Loucy (cell line): ENCODE measurements at regions not wholly inside any gene's neighbourhood (a gene's known extent, or its start where the extent isn't known, plus 50 kb on each side); places are given as distances from the start of the nearest gene placed in this dataset.

Experiments used
- H2AFZ ChIP-seq: fragments of 200-600 bp; sonication (generic); 2 replicates; pipeline ENCODE4 v1.6.0; 2016; ENCODE audit warnings: antibody characterized with exemption, mild to moderate bottlenecking, low read length, moderate library complexity
- H3F3A ChIP-seq: fragments of 200-600 bp; 2 replicates; pipeline ENCODE4 v1.6.0; 2016; ENCODE audit warnings: antibody characterized with exemption, low read depth, mild to moderate bottlenecking
- H3K27me3 ChIP-seq: fragments of 200-600 bp; sonication (generic); 2 replicates; pipeline ENCODE4 v1.6.1; 2014; ENCODE audit warnings: low read length, mild to moderate bottlenecking; ENCODE audit not compliant: insufficient read depth, poor library complexity, severe bottlenecking
- H3K36me3 ChIP-seq: fragments of 200-600 bp; sonication (generic); 2 replicates; pipeline ENCODE4 v1.6.1; 2016; ENCODE audit warnings: low read length; ENCODE audit not compliant: insufficient read depth
- H3K4me1 ChIP-seq: fragments of 200-600 bp; sonication (generic); 2 replicates; pipeline ENCODE4 v1.5.1; 2014; ENCODE audit warnings: low read length, mild to moderate bottlenecking; ENCODE audit not compliant: insufficient read depth, poor library complexity, severe bottlenecking
- H3K4me2 ChIP-seq: fragments of 200-600 bp; sonication (generic); 2 replicates; pipeline ENCODE4 v1.6.0; 2014; ENCODE audit warnings: antibody characterized with exemption, low read length, low read depth, mild to moderate bottlenecking; ENCODE audit not compliant: poor library complexity, severe bottlenecking
- H3K4me3 ChIP-seq: fragments of 200-600 bp; sonication (generic); 2 replicates; pipeline ENCODE4 v1.5.1; 2014; ENCODE audit warnings: low read length, mild to moderate bottlenecking, mixed read lengths; ENCODE audit not compliant: poor library complexity, severe bottlenecking
- H3K79me2 ChIP-seq: fragments of 200-600 bp; sonication (generic); 2 replicates; pipeline ENCODE4 v1.6.1; 2014; ENCODE audit warnings: low read length; ENCODE audit not compliant: insufficient read depth
- H3K9ac ChIP-seq: fragments of 200-600 bp; sonication (generic); 2 replicates; pipeline ENCODE4 v1.6.0; 2014; ENCODE audit warnings: mild to moderate bottlenecking, low read depth, low read length, moderate library complexity; ENCODE audit not compliant: poor library complexity, severe bottlenecking
- H3K9me2 ChIP-seq: fragments of 200-600 bp; sonication (generic); replicated peaks from 2 replicates; pipeline ENCODE4 v1.6.1; 2016; ENCODE audit warnings: low read depth, low read length, mixed read lengths
- H3K9me3 ChIP-seq: fragments of 200-600 bp; sonication (generic); 2 replicates; pipeline ENCODE4 v1.6.1; 2014; ENCODE audit warnings: mild to moderate bottlenecking, antibody characterized with exemption, low read length, low read depth; ENCODE audit not compliant: insufficient read depth
- H4K20me1 ChIP-seq: fragments of 200-600 bp; sonication (generic); 2 replicates; pipeline ENCODE4 v1.6.0; 2014; ENCODE audit warnings: antibody characterized with exemption, low read length, mild to moderate bottlenecking; ENCODE audit not compliant: insufficient read depth, poor library complexity, severe bottlenecking
- EZH2phosphoT487 ChIP-seq: fragments of 200-600 bp; IDR thresholded peaks from 2 replicates; pipeline ENCODE4 v1.6.1; 2018; ENCODE audit warnings: antibody characterized with exemption, mild to moderate bottlenecking, moderate library complexity, borderline replicate concordance
- TF ChIP-seq, protein P1 (sequence below): fragments of 200-600 bp; sonication (generic); conservative IDR thresholded peaks from 2 replicates; pipeline ENCODE4 v1.5.1; 2014; ENCODE audit warnings: mild to moderate bottlenecking, antibody characterized with exemption, low read length

GRCh38 chr18:1104181-1104881, 199.7 kb downstream of the ADCYAP1 start:
- Histone ChIP-seq H3K9me2 (no peaks in the 10 kb centered on the region), H3K9me3 (no peaks in the 10 kb centered on the region), H3K27me3 (no peaks in the 10 kb centered on the region)

DNA sequence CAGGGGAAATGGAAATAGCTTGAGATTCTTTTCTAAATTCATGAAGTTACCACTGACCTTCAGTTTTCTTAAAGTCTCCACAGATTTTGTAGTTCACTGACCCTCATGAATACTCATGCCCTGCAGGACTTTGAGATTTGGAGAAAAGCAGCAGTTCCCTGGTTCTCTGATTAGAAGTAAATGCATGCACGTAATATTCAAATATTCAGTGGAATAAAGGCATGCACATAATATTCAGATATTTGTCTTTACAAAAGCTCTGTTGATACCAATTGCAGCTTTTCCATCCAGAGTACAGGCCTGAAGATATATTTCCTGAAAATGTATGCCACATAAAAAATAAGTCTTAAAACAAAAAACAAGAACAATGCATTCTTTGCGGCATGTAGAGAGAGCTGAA, 219.8 kb downstream of the ADCYAP1 start:
- Histone ChIP-seq H3F3A (no peaks in the 10 kb centered on the region), H3K4me3 (no peak overlapping the region), H3K79me2 (no peaks in the 10 kb centered on the region), H3K4me2 (no peak overlapping the region), H3K4me1 (no peaks in the 10 kb centered on the region), H3K9ac (no peak overlapping the region), H4K20me1 (no peaks in the 10 kb centered on the region), H3K36me3 (no peaks in the 10 kb centered on the region), H3K9me3 (0 out of 2 replicates have a peak, but pooled peaks cover 3% of the 10 kb centered on the region), H3K9me2 (no peaks in the 10 kb centered on the region), H2AFZ (no peak overlapping the region), H3K27me3 (no peaks in the 10 kb centered on the region)
- TF ChIP-seq EZH2phosphoT487, result no peak
- TF ChIP-seq, protein P1, sequence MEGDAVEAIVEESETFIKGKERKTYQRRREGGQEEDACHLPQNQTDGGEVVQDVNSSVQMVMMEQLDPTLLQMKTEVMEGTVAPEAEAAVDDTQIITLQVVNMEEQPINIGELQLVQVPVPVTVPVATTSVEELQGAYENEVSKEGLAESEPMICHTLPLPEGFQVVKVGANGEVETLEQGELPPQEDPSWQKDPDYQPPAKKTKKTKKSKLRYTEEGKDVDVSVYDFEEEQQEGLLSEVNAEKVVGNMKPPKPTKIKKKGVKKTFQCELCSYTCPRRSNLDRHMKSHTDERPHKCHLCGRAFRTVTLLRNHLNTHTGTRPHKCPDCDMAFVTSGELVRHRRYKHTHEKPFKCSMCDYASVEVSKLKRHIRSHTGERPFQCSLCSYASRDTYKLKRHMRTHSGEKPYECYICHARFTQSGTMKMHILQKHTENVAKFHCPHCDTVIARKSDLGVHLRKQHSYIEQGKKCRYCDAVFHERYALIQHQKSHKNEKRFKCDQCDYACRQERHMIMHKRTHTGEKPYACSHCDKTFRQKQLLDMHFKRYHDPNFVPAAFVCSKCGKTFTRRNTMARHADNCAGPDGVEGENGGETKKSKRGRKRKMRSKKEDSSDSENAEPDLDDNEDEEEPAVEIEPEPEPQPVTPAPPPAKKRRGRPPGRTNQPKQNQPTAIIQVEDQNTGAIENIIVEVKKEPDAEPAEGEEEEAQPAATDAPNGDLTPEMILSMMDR, result no peak

More at GRCh38 chr18:1104181-1104881, 199.7 kb downstream of the ADCYAP1 start:
- Histone ChIP-seq H4K20me1 (no peaks in the 10 kb centered on the region), H3K4me1 (no peaks in the 10 kb centered on the region), H2AFZ (no peak overlapping the region), H3K36me3 (no peaks in the 10 kb centered on the region), H3K79me2 (no peaks in the 10 kb centered on the region), H3F3A (no peaks in the 10 kb centered on the region), H3K9ac (no peak overlapping the region), H3K4me2 (no peak overlapping the region), H3K4me3 (no peak overlapping the region)
- TF ChIP-seq, protein P1, result no peak
- no peak for TF ChIP-seq EZH2phosphoT487

DNA sequence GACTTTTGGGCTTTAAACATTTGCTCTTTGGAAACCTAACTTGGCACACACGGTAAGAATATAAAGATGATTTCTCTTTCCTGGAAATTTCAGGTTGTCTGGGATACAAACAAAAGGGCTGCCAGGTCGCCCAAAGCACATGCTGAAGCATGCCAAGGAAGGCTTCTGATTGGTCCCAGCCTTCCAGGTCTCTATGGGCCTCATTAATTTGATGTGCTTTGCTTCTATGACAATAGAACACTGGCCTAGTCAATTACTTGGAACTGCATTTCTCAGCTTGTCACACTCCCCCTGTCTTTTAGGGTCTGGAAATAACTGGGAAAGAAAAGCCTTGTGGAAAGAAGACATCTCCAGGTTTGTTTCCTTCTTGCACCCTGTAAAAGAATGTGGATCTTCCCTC, 228.9 kb downstream of the ADCYAP1 start:
- Histone ChIP-seq H3K9me2 (no peaks in the 10 kb centered on the region), H3F3A (no peaks in the 10 kb centered on the region), H3K36me3 (no peaks in the 10 kb centered on the region), H4K20me1 (no peaks in the 10 kb centered on the region), H3K9ac (no peak overlapping the region), H3K4me2 (no peak overlapping the region), H3K79me2 (no peaks in the 10 kb centered on the region), H3K9me3 (peaks cover 3% of the 10 kb centered on the region; the same call in 1 of the 2 replicates), H3K4me1 (no peaks in the 10 kb centered on the region), H2AFZ (no peak overlapping the region), H3K27me3 (no peaks in the 10 kb centered on the region), H3K4me3 (no peak overlapping the region)
- TF ChIP-seq, protein P1, result no peak
- TF ChIP-seq EZH2phosphoT487, result no peak
